HG03442 (cell line): ENCODE measurements at regions not wholly inside any gene's neighbourhood (a gene's known extent, or its start where the extent isn't known, plus 50 kb on each side); places are given as distances from the start of the nearest gene placed in this dataset.
"Not testable (repeated sequence)": the region's sequence is repeated elsewhere in the genome, so short reads cannot be mapped to it uniquely, and the experiment has no call there.

Experiments
- ATAC-seq: cut with Tn5 transposase; IDR thresholded peaks from one replicate; pipeline ENCODE4 v1.9.1; 2021; ENCODE audit warnings: mild to moderate bottlenecking, moderate library complexity; ENCODE audit not compliant: unreplicated experiment

DNA sequence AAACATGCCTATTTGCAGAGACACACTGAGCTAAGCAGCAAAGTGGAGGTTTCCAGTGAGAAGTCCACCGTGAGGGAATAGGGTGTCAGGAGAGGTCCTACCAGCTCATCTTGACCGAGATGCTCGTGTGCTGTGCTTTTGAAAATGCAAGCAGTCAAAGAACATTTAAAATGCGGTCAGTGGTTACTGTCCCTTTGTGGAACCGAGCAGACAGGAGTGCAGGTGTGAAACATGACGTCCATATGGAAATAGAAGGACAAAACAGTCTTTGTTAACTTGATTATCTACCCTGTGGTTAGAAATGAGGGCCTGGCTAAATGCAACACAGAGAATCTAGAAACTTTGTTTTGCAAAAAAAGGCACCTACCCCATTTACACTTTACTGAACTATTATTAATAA, 473.3 kb downstream of the SPATA31A6 start:
- ATAC-seq, result not testable (repeated sequence)

DNA sequence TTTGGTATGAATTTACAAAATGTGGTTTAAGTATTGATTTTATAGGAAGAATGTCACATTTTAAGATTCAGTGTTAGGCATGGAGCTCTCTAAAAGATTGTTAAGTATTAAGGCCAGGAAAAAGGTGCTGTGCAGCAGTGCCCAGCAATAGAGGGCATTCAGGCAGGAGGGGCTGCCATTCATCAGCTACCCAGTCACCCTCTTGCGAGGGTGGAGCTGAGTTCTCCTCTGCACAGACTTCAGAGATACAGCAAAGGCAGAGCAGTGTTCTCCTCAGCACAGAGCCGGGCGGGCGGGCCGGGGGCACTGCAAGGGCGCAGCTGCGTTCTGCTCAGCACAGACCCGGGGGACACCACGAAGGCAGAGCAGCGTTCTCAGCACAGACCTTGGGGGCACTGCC, 474.0 kb downstream of the SPATA31A6 start:
- ATAC-seq, result not testable (repeated sequence)

DNA sequence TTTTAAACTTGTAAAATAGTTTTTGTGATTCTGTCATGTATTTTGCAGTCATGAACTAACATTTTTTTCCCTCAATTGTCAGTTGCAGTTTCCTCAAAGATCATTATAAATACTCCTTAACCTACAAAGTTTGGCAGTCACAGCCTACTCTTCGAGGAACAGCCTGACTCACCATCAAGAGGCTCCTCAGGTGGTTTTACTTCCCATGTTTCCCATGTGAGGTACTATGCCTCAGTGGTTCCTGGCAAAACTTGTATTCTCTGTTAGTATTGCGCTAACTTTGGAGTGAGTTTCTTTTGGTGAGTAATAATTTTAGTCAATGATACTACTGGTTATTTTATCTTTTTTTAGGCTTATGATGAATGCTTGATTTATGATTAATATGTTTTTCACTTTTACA, 513.7 kb downstream of the SPATA31A6 start:
- not testable (repeated sequence) for ATAC-seq

DNA sequence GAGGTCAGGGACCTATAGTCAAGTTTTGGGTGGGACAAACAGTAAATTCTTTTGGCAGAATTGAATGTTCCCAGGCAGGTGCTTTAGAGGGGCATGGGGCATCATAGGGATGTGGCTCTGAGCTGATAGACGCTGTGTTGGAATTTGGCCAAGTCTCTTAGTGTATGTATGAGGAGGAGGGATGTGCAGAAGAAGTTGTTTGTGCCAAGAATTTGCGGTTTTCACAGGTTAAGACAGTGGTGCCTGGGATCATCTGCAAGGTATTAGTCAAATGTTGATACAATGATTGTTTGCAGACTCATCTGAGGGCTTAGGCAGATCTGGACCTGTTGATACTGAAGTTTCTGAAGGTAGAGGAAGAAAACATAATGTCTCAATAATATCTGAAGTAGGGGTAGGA, 519.4 kb downstream of the SPATA31A6 start:
- not testable (repeated sequence) for ATAC-seq

DNA sequence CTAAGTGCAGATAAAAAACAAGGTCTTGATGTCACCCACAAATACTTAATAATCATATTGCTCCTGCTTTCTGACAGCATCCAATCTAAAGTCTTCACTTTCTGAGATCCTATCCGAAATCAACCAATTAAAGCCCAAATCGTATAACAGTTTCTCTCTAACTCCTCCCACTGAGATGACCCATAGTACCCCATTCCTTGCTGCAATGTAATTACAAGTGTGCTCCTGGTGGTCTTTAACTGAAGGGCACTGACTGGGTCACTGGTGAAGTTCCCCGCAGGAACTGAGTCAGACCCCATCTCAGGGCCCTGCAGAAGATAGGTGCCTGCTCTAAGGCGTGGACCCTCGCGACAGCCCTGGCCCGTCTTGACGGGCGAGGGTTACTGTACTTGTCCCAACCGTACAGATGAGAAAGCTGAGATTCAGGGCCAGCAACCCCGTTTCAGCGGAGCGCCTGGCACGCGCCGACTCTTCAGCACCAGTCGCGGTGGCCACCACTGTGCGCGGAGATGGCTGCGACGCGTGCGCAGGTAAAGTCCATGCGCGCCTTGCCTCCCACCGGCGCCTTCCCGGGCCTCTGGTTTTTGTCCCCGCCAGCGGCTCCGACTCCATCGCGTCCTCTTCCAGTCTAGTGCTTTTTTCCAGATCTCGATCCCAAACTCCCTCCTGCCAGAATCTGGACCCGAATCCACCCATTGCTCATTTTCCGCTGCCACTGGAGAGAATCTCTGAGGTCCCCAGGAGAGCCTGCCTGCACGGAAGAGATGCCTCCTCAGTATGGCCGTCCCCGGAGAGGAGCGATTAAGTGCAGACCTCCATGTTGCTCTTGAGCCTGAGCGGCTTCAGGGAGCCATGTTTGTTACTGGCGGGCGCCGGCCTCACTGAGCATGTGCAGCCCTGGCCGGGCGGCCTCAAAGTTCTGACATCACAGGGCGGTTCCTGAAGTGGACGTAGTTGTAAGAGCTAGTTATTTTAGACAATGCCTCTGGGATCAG, 541.7 kb downstream of the SPATA31A6 start:
- not testable (repeated sequence) for ATAC-seq

DNA sequence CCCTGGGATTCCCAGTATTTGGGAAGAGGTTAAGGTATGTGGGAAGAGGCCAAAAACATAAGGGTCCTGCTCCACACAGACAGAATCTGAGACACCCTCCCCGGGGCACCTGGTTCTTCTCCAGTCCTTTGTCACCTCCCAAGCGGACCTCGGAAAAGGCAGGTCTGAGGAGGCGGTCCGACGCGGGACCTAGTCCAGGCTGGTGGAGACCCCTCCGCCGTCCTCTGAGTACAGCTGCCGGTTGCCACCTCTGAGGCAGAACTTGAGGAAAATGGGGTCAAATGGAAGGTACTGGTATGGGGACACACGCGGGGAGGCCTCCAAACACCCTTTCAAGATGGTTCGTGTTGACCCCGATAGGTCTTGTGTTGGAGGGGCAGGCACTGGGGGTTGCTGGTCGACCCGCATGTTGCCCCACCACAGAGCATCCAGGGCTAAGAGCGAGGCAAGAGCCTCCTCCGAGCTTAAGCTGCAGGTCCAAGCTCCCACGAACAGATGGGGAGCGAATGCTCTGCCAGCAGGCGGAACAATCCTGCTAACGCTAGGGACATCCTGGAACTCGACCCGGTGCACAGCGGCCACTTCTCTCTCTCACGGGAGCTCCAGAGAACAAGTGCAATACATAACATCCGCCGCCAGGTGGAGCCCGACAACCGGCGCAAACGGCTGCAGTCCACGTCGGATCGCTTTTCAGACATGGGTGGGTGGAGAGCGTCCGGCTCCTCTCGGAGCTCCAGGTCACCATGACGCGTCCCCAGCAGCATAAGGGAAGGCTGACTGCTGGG, 559.8 kb downstream of the SPATA31A6 start:
- peak; percentile 69 for ATAC-seq

DNA sequence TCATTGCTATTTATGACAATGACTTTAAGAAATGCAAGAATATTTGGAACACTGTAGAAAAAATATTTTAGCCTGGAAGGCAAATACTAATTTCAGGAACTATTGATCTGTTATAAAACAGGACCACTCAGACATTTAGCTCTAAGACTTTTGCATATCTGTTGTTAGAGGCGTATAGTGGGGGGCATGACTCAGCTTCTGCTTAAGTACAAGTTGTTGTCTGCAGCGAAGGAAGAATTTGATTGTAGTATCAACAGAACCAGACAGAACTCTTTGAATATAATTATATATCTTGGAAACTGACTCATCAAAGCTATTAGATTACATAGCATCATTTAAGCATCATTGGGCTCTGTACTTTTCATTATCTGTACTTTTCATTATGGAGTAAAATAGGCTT, 573.8 kb downstream of the SPATA31A6 start:
- ATAC-seq, result not testable (repeated sequence)

DNA sequence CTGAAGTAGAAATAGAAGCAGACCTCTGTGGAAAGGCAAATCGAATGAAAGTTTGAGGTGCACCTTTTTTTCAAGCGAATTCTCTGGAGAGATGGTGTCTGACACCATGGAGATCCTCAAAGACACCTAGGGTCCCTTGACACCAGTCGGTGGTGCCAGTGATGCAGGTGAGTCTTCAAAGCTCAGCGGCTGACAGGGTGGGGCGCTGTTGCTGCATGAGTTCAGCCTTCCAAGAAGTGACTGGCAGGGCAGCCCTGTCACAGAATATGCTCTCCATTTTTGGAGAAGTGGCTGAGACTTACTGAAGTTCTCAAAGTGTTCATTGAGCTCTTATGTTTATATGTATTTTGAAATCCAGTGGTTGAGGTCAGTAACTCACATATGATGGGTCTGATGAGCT, 575.9 kb downstream of the SPATA31A6 start:
- not testable (repeated sequence) for ATAC-seq

DNA sequence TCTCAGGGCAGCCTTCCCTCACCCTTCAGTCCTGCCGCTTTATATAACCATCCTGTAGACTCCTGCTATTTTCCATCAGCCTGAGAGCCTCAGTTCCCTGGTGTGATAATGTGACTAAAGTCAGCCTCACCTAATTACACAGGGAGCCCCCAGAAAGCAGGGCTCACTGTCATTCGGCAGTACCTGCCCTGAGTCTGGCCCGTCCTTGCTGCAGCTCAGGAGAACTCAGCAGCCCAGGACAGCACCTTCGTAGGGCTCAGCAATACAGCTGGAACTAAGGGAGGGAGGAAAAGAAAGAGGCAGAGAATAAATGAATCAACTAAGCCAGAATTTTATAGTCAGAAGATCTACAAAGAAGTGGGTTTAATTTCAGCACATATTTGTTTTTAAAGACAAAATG, 598.7 kb downstream of the SPATA31A6 start:
- not testable (repeated sequence) for ATAC-seq

DNA sequence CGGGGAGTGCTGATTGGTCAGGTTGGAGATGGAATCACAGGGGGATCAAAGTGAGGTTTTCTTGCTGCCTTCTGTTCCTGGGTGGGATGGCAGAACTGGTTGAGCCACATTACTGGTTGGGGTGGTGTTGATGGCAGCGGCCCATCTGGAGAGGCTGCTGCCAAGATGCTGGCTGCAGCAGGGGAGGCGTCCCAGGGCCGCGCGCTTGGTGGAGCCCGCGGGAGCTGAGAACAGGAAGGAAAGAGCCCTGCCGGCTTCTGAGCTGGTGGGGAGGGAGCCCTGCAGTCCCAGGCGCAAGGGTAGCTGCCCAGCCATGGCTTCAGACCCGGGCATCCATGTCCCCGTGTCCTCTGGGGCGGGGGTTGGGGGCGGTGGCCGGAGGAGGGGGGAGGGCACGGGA, 609.3 kb downstream of the SPATA31A6 start:
- not testable (repeated sequence) for ATAC-seq

DNA sequence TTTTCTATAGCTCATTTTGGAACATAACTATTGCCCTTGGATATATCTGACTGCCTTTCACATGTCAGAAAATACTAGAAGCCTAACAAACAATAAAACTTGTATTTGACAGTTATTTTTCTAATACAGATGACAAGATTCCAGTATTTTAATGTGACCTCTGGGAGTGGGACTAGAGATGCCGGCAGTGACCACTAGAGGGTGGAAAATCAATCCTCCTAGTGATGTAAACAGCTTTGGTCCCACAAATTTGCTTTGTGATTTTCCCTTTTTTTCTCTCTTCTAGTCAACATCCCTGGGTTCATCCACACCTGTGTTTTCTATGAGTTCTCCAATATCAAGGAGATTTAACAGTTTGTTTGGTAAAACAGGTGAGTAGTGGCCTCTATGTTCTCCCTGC, 615.1 kb downstream of the SPATA31A6 start:
- not testable (repeated sequence) for ATAC-seq

DNA sequence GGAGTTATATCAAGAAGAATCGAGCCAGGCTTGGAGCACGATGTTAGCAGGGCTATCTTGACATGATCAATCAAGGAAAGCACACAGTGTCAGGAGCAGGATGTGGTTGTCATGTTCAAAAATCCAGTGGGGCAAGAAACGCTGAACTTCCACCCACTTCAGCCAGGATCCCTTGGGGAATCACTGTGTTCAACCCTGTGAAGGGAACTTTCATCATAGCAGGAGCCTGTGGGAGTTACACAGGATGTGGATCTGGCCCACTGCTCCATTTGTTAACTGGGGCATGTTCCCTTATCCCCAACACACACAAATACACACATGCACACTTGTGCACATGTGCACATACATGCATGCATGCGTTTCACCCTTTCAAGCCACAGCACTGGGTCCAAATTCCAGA, 619.3 kb downstream of the SPATA31A6 start:
- ATAC-seq, result not testable (repeated sequence)

DNA sequence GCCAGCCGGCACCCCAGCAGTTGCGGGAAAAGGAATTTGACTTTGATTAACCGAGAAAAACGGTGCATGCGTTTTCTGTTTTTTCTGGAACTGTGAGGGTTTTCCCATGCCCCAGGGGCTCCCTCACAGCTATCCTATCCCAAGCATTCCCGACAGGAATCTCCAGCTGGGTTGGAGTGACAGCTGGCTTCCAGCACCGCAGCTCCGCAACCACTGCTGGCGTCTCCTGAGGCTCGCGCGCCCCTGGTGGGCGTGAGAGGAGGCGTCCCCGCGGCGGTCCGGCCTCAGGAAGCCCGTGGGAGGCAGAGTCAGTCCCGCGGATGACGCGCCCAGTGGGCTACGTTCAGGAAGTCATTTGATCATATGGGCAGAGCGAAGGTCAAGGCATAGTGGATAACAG, 623.2 kb downstream of the SPATA31A6 start:
- not testable (repeated sequence) for ATAC-seq

DNA sequence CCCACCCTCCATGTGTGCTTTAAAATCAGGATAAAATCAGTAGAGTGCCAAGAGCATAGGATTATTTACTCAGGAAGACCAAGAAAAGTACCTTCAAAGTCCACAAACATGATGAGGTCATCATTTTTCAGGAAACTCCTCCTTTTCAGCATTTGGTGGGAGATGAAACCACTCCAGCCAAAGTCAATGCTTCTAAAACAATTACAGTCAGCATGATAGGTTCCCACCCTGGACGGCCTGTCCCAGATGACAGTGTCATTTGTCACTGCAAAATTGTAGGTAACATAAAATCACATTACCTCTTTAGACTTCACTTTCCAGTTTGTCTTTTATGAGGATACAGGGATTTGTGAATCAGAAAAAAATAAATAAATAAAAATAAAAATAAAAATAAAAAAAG, 638.0 kb downstream of the SPATA31A6 start:
- ATAC-seq, result not testable (repeated sequence)

DNA sequence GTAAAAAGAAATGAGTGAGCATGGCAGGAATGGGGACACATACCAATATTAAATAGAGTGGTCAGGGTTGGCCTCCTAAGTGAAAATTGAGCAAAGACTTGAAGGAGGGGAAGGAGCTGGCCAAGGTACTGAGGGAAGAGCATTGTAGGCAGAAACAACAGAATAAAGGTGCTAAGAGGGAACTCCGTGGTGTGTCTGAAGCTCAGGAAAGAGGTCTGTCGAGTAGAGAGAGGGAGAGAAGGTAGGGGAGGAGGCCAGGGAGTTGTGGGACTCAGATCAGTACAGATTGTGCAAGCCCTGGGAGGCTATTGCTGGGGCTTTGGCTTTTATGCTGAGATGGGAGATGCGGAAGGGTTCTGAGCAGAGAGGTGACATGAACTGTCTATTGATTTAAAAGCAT, 664.7 kb downstream of the SPATA31A6 start:
- ATAC-seq, result not testable (repeated sequence)

DNA sequence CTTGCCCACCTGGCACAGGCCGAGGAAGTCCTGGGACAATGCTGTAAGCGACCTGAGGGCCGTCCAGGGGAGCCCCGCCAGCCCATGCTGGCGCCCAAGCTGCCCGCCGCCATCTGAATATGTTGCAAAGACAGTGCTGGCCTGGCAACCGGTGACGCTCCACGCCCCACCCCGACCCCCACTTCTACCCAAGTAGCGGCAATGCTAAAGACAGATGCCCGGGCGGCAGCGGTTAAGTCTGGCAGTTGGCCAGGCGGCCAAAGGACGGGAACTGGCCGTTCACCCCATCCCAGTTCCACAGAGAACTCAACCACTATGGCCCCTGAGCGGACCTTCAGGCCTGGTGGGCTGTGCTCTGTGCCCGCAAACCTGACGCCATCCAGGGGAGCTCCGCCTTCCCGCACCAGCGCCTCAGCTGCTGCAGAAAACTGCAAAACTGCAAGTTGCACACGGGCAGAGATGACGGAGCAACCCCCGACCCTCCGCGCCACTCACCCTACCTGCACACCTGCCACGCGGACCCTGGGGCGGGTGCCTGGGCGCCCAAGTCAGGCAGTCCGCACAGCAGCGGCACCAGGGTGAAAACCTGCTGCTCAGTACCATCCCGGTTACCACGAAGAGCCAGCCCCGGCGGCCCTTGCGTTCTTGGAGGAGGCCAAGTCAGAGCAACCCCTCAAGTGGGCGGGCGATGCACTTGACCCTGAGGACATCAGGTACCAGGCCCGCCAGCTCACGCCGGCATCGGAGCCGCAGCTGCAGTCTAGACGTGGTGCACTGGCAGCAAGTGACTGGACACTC, 667.6 kb downstream of the SPATA31A6 start:
- ATAC-seq, result not testable (repeated sequence)

DNA sequence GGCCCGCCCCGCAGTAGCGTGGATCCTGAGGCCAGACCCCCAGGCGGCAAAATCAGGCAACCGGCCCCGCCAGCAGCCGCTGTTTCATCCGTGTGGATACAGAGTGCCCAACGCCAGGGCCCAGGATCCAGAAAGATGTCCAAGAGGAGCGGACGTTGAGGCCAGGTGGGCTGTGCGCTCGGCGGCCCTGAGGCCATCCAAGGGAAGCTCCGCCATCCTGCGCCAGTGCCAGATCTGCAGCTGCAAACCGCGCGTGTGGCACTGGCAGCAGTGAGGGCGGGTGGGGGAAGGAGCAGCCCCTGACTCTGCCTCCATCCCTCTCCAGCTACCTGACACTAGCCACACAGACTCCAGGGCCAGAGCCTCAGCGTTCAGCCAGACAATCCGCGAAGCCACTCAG, 668.2 kb downstream of the SPATA31A6 start:
- not testable (repeated sequence) for ATAC-seq

DNA sequence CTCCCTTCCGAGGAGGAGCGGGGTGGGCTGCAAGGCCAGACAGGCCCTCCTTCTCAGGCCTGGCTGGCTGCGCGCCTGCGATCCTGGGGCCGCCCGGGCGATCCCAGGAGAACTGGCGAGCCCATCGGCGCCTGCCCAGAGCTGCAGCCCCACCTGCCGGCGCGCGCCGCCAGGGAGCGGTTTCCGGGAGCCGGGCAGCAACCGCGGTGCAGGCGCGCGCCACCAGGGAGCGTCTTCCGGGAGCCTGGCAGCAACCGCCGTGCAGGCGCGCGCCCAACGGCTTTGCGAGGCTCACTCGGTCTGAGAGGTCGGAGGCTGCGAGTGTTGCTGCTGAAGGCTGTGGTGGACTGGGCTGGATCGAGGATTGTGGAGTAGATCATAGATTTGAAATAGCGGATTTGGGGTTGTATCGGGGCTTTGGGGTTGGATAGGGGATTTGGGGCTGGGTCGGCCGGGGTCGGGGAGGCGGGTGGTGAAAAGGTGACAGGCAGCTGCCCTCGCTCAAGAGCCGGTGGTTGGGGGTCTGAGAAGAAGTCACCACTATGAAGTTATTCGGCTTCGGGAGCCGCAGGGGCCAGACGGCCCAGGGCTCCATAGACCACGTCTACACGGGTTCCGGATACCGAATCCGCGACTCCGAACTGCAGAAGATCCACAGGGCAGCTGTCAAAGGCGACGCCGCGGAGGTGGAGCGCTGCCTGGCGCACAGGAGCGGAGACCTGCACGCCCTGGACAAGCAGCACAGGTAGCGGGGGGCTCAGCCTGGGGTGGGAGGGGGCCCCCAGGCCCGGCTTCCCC, 668.9 kb downstream of the SPATA31A6 start:
- ATAC-seq, result not testable (repeated sequence)

DNA sequence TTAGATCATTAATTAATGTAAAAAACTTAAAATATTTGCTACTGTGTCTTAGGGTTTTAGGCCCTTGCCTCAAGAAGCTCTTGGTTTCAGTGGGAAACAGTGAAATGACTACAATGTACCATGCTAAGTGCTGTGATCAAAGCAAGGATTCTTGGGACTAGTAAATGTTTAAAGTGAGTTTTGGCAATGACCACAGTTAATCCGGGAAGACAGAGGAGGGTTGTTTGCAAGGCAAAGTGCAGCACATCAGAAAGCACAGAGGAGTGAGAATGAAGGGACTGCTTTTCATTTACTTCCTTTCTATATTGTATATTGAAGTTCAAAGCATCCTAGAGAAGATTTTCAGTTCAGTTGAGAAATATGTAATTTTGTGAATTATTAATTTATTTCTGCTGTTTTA, 676.7 kb downstream of the SPATA31A6 start:
- not testable (repeated sequence) for ATAC-seq

DNA sequence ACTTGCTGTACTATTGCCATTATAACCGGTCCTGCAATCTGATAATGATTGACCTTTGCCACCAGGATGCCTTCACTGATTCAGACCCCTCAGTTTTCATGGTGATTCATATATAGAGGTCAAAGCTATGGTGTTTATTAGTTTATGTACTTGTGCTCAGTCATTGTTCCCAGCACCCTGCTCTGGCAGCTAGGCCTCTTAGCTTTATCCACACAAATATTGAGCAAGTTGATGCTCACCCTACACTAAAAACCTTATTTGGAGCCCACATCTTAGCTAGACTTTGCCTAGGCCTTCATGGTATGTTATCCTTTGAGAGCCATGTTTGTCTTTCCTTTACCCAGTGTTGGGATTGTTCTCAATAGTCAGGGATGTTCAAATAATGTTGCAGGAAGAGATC, 679.0 kb downstream of the SPATA31A6 start:
- ATAC-seq, result not testable (repeated sequence)
